H9 (cell line): ENCODE measurements at regions not wholly inside any gene's neighbourhood (a gene's known extent, or its start where the extent isn't known, plus 50 kb on each side); places are given as distances from the start of the nearest gene placed in this dataset.

ENCODE experiments used
- DNase-seq: peaks from one replicate; pipeline ENCODE4 v3.0.0-alpha.2; 2017
- H2AFZ ChIP-seq: one replicate; pipeline ENCODE4 v1.6.1; 2013; ENCODE audit warnings: mild to moderate bottlenecking, low read length, control low read depth, moderate library complexity
- H2AK5ac ChIP-seq: 2 replicates; pipeline ENCODE4 v1.6.1; 2013; ENCODE audit warnings: low read length, control low read depth, mixed read lengths; ENCODE audit not compliant: insufficient read length
- H2BK120ac ChIP-seq: one replicate; pipeline ENCODE4 v1.6.1; 2013; ENCODE audit warnings: low read depth, mild to moderate bottlenecking, low read length, control low read depth, inconsistent platforms; ENCODE audit not compliant: poor library complexity, severe bottlenecking
- H2BK12ac ChIP-seq: 2 replicates; pipeline ENCODE4 v1.6.1; 2013; ENCODE audit warnings: low read length, control low read depth, mixed read lengths, low read depth; ENCODE audit not compliant: insufficient read length
- H2BK15ac ChIP-seq: 2 replicates; pipeline ENCODE4 v1.6.1; 2013; ENCODE audit warnings: low read depth, low read length, control low read depth
- H2BK20ac ChIP-seq: one replicate; pipeline ENCODE4 v1.6.1; 2013; ENCODE audit warnings: low read depth, mild to moderate bottlenecking, low read length, control low read depth, inconsistent platforms; ENCODE audit not compliant: poor library complexity, severe bottlenecking
- H2BK5ac ChIP-seq: 2 replicates; pipeline ENCODE4 v1.6.1; 2013; ENCODE audit warnings: low read length, control low read depth, mixed read lengths; ENCODE audit not compliant: insufficient read length
- H3K14ac ChIP-seq: 2 replicates; pipeline ENCODE4 v1.6.1; 2013; ENCODE audit warnings: low read length, control low read depth; ENCODE audit not compliant: insufficient read depth
- H3K18ac ChIP-seq: 2 replicates; pipeline ENCODE4 v1.6.1; 2013; ENCODE audit warnings: low read depth, mild to moderate bottlenecking, mixed read lengths, low read length, control low read depth; ENCODE audit not compliant: insufficient read length
- H3K23ac ChIP-seq: 2 replicates; pipeline ENCODE4 v1.6.1; 2013; ENCODE audit warnings: low read length, control low read depth, mixed read lengths, low read depth; ENCODE audit not compliant: insufficient read length
- H3K23me2 ChIP-seq: 2 replicates; pipeline ENCODE4 v1.6.1; 2013; ENCODE audit warnings: low read depth, mild to moderate bottlenecking, mixed read lengths, low read length, control low read depth; ENCODE audit not compliant: insufficient read length, poor library complexity, severe bottlenecking
- H3K27ac ChIP-seq: 2 replicates; pipeline ENCODE4 v1.5.1; 2013; ENCODE audit warnings: low read length, control low read depth, mixed read lengths, low read depth; ENCODE audit not compliant: insufficient read length
- H3K27me3 ChIP-seq: 2 replicates; pipeline ENCODE4 v1.6.1; 2013; ENCODE audit warnings: low read length, control low read depth, inconsistent platforms; ENCODE audit not compliant: insufficient read depth
- H3K4ac ChIP-seq: 2 replicates; pipeline ENCODE4 v1.6.1; 2013; ENCODE audit warnings: low read depth, mild to moderate bottlenecking, control low read depth, inconsistent platforms, low read length, moderate library complexity
- H3K4me1 ChIP-seq: 2 replicates; pipeline ENCODE4 v1.6.1; 2013; ENCODE audit warnings: low read length, control low read depth, inconsistent platforms; ENCODE audit not compliant: insufficient read depth
- H3K4me2 ChIP-seq: 2 replicates; pipeline ENCODE4 v1.6.1; 2013; ENCODE audit warnings: low read length, control low read depth, mixed read lengths; ENCODE audit not compliant: insufficient read length, insufficient read depth
- H3K56ac ChIP-seq: 2 replicates; pipeline ENCODE4 v1.6.1; 2013; ENCODE audit warnings: low read depth, mild to moderate bottlenecking, mixed read lengths, low read length, control low read depth; ENCODE audit not compliant: insufficient read length
- H3K79me1 ChIP-seq: 2 replicates; pipeline ENCODE4 v1.6.1; 2013; ENCODE audit warnings: low read depth, mild to moderate bottlenecking, moderate library complexity, low read length, control low read depth, inconsistent platforms; ENCODE audit not compliant: insufficient read depth, poor library complexity, severe bottlenecking
- H3K79me2 ChIP-seq: 2 replicates; pipeline ENCODE4 v1.6.1; 2013; ENCODE audit warnings: low read length, control low read depth, inconsistent platforms; ENCODE audit not compliant: insufficient read depth
- H3K9ac ChIP-seq: 2 replicates; pipeline ENCODE4 v1.6.1; 2013; ENCODE audit warnings: low read length, control low read depth, mixed read lengths; ENCODE audit not compliant: insufficient read length; ENCODE audit errors: extremely low read depth
- H3K9me3 ChIP-seq: one replicate; pipeline ENCODE4 v1.6.1; 2013; ENCODE audit warnings: low read depth, low read length, inconsistent platforms; ENCODE audit not compliant: control insufficient read depth
- H3T11ph ChIP-seq: one replicate; pipeline ENCODE4 v1.6.1; 2013; ENCODE audit warnings: mild to moderate bottlenecking, low read length, control low read depth, inconsistent platforms
- H4K20me1 ChIP-seq: one replicate; pipeline ENCODE4 v1.6.1; 2013; ENCODE audit not compliant: control insufficient read depth, insufficient read length, insufficient read depth
- H4K5ac ChIP-seq: 2 replicates; pipeline ENCODE4 v1.6.1; 2013; ENCODE audit warnings: low read depth, mild to moderate bottlenecking, mixed read lengths, low read length, control low read depth; ENCODE audit not compliant: insufficient read length
- H4K8ac ChIP-seq: replicated peaks from 2 replicates; pipeline ENCODE4 v1.6.1; 2013; ENCODE audit warnings: low read length, control low read depth, mixed read lengths, low read depth; ENCODE audit not compliant: insufficient read length
- H4K91ac ChIP-seq: 2 replicates; pipeline ENCODE4 v1.6.1; 2013; ENCODE audit warnings: low read depth, mild to moderate bottlenecking, moderate library complexity, mixed read lengths, low read length, control low read depth; ENCODE audit not compliant: insufficient read length
- H3K27ac Mint-ChIP-seq, 3 experiments: 2 replicates in 2 of 3; 3 replicates in 1 of 3; pipeline ENCODE4 v1.8.0; 2020 to 2021; ENCODE audit warnings: mixed read lengths in 3 of 3, mild to moderate bottlenecking in 1 of 3, moderate library complexity in 1 of 3
- H3K27me3 Mint-ChIP-seq: 2 replicates; pipeline ENCODE4 v1.8.0; 2021; ENCODE audit warnings: low read depth, mild to moderate bottlenecking, moderate library complexity, mixed read lengths
- H3K36me3 Mint-ChIP-seq, 3 experiments: 2 replicates in 2 of 3; 3 replicates in 1 of 3; pipeline ENCODE4 v1.8.0; 2020 to 2021; ENCODE audit warnings: low read depth in 3 of 3, mixed read lengths in 3 of 3; ENCODE audit not compliant: insufficient read depth in 1 of 3
- H3K4me1 Mint-ChIP-seq, 2 experiments: 2 replicates each; pipeline ENCODE4 v1.8.0; 2020; ENCODE audit warnings: mixed read lengths in 2 of 2
- H3K4me3 Mint-ChIP-seq, 2 experiments: 2 replicates in 1 of 2; 3 replicates in 1 of 2; pipeline ENCODE4 v1.8.0; 2020 to 2021; ENCODE audit warnings: mild to moderate bottlenecking in 2 of 2, mixed read lengths in 2 of 2, moderate library complexity in 1 of 2
- H3K9me3 Mint-ChIP-seq, 2 experiments: 2 replicates in 1 of 2; 3 replicates in 1 of 2; pipeline ENCODE4 v1.8.0; 2020; ENCODE audit warnings: mild to moderate bottlenecking in 2 of 2, mixed read lengths in 2 of 2, moderate library complexity in 1 of 2
- WGBS: extraction: QIAGEN DNeasy Blood & Tissue Kit; methylation state at CpG from one replicate; pipeline ENCODE4 v1.1.7; 2013; ENCODE audit warnings: missing lambda C conversion rate, low lambda C conversion rate, mixed read lengths; ENCODE audit not compliant: insufficient read length; ENCODE audit errors: extremely low coverage; 5-methylcytosine and 5-hydroxymethylcytosine counted together
- TF ChIP-seq, protein P1 (sequence below): fragments of 200-600 bp; sonication (generic); conservative IDR thresholded peaks from 3 replicates; pipeline ENCODE4 v1.8.0; 2021; ENCODE audit warnings: antibody characterized with exemption, mild to moderate bottlenecking

- Histone ChIP-seq H2AK5ac (no peak overlapping the region), H3K79me1 (no peaks in the 10 kb centered on the region), H4K20me1 (no peaks in the 10 kb centered on the region), H3K79me2 (no peaks in the 10 kb centered on the region), H3K27ac (no peak overlapping the region), H2BK20ac (no peak overlapping the region), H3K14ac (no peak overlapping the region), H3K56ac (no peak overlapping the region), H3K4me2 (no peak overlapping the region), H2BK120ac (no peak overlapping the region), H2BK5ac (no peak overlapping the region), H3K9me3 (no peaks in the 10 kb centered on the region), H4K5ac (no peak overlapping the region), H3K27me3 (no peaks in the 10 kb centered on the region), H2BK12ac (no peak overlapping the region), H4K8ac (no peak overlapping the region), H3K18ac (no peak overlapping the region), H2AFZ (no peak overlapping the region), H3K4ac (no peak overlapping the region), H3T11ph (no peak overlapping the region), H3K9ac (no peak overlapping the region), H3K23ac (no peak overlapping the region), H3K4me1 (no peaks in the 10 kb centered on the region), H2BK15ac (no peak overlapping the region), H4K91ac (no peak overlapping the region), H3K23me2 (no peaks in the 10 kb centered on the region)
- Mint-ChIP-seq H3K27me3 (peaks cover 17% of the 10 kb centered on the region), H3K4me1 (peaks cover 5 to 11% of the 10 kb centered on the region in 2 experiments), H3K36me3 (no peaks in the 10 kb centered on the region), H3K4me3 (no peak overlapping the region; a peak in 1 of 5 replicates), H3K27ac (no peak overlapping the region), H3K9me3 (no peaks in the 10 kb centered on the region; a peak in 1 of 5 replicates)
- WGBS: no CpG with 5 or more reads among the region's 7 CpGs
- no peak for DNase-seq
- TF ChIP-seq, protein P1, sequence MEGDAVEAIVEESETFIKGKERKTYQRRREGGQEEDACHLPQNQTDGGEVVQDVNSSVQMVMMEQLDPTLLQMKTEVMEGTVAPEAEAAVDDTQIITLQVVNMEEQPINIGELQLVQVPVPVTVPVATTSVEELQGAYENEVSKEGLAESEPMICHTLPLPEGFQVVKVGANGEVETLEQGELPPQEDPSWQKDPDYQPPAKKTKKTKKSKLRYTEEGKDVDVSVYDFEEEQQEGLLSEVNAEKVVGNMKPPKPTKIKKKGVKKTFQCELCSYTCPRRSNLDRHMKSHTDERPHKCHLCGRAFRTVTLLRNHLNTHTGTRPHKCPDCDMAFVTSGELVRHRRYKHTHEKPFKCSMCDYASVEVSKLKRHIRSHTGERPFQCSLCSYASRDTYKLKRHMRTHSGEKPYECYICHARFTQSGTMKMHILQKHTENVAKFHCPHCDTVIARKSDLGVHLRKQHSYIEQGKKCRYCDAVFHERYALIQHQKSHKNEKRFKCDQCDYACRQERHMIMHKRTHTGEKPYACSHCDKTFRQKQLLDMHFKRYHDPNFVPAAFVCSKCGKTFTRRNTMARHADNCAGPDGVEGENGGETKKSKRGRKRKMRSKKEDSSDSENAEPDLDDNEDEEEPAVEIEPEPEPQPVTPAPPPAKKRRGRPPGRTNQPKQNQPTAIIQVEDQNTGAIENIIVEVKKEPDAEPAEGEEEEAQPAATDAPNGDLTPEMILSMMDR: no peak
Observed at GRCh38 chr16:85991425-85991824, 92.5 kb downstream of the IRF8 start.
